NCI-H2196 (cell line): ENCODE measurements at regions not wholly inside any gene's neighbourhood (a gene's known extent, or its start where the extent isn't known, plus 50 kb on each side); places are given as distances from the start of the nearest gene placed in this dataset.

Experiments
- DNase-seq: peaks from one replicate; lab custom pipeline; 2025; ENCODE audit not compliant: unreplicated experiment; lab: John Stamatoyannopoulos, UW

DNA sequence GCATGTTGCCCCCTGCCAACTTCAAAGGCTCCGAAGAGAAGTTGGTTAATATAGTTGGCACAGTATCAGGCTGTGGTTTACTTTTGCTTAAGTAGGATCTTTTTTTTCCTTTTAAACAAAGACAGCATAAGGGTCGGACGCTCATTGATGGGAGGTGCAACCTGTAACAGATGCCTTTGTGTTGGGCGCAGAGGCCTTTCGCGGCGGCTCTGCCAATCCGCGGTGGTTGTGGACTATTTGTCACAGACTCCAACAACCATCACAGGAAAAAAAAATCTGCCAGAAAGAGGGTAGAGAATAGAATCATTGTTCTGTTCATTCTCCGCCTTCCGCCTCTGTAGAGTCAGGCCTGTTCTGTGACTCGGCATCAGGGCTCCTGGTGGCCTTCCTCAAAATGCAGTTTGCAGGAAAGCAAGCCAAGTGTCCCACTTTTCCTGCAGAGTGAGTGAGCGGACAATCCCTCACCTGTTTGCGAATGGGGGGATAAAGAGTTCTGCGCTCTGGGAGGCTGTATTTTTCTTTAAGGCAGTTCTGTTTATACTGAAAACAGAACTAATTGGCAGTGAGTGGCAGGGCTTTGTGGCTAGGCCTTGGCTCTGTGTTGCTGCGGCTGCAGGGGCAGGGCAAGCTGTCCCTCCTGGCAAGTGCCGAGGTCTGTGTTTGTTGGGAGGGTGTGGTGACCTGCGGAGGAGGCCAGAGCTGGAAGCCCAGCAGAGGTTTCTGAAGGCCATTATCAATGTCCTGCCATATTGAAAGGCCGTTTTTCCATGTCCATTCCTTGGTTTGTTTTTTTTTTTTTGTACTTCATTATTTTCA lies 83.0 kb upstream of the PIWIL1 start:
- peak; percentile 85 for DNase-seq

- DNase-seq: no peak
Measured at GRCh38 chr12:130258863-130259262, 78.8 kb upstream of the PIWIL1 start.

- DNase-seq: no peak
Measured at GRCh38 chr12:130263025-130263424, 74.7 kb upstream of the PIWIL1 start.

DNA sequence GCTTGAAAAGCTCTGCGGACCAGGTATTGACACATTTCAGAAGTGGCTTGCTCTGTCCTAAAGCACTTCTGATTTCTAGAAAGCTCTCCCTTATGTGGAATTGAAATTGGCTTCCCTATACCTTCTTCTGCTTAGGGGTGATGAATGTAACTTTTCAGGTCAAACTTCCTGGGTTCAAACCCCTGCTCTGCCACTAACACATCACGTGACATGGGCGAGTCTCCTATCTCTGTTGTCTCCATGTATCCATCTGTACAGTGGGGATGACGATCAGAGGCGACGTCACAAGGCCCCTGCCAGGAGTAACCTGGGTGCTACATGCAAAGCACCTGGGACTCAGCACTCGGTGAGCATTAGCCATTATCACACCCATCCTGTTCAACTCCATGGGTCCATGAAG lies 73.7 kb upstream of the PIWIL1 start:
- DNase-seq: no peak

GRCh38 chr12:130266751-130267150 lies 70.9 kb upstream of the PIWIL1 start:
- DNase-seq: peak; percentile 11

- DNase-seq: no peak
Measured at GRCh38 chr12:130280231-130280630, 57.5 kb upstream of the PIWIL1 start.

DNA sequence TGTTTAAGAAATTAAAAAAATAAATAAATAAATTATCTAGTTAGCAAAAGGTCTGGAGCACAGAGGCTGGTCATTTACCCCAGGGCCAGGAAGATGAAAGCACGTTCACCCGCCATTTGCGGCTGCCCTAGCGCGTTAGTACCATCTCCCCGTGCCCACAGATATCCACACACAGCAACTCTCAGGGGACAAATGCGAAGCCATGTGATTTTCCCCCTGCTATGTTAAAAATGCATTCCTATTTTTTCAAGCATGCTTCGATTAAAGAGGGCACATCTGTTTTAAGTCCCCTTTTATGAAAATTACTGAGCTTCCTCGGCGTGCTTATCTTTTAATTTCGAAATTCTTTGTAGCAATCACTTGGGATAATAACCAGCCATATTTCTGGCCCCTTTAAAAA lies 56.9 kb upstream of the PIWIL1 start:
- DNase-seq: no peak

DNA sequence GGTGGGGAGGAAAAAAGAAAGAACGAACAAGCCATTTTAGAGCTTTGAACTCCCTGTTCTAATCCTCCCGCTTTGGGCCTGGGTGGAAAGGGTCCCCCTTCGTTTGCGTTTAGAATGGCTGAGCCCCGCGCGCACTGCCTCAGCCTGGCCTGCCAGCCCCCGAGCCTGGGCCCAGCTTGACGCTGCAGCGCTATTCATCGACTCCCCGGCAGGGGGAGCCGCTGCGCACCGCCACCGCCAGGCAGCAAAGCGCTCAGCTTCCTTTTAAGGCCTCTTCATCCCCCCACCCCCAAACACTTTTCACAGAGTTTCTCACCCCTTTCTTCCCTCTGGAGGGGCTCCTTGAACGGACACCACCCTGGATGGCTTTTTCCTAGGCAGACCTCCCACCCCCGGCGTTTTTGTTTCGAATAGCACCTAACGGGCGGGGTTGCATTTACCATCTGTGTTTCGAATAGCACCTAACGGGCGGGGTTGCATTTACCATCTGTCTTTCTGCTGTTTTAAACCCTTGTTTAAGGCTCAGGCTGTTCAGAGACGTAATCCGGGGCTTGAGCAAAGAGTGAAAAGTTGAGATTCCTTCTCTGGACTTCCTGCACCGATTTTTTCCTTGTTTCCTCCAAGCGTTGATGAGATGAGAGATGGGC lies 56.4 kb upstream of the PIWIL1 start:
- DNase-seq: peak; percentile 13

GRCh38 chr12:130286041-130286440 lies 51.6 kb upstream of the PIWIL1 start:
- DNase-seq: no peak

- no peak for DNase-seq
Measured at GRCh38 chr12:130286741-130287440, 50.8 kb upstream of the PIWIL1 start.
